ENCODE measurements at regions not wholly inside any gene's neighbourhood (a gene's known extent, or its start where the extent isn't known, plus 50 kb on each side); places are given as distances from the start of the nearest gene placed in this dataset.

DNA sequence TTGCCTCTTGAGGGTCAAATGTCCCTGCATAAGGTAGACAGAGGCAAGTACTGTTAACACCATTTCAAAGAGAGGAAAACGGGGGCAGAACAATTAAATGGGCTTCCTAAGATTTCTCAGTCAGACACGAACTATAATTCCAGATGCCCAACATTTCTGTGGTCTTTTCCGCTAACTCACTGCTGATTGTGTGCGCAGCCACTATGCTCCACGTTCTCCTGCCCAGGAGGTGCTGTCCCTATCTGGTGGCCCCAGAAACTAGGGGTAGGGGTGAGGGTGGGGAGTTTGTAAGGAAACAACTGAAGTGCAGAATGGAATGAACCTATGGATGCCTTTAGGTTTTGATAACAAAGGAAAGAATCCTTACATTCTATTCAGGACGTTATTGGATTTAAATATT is 86.1 kb upstream of the BACH2 start:
- TF ChIP-seq, protein P1, sequence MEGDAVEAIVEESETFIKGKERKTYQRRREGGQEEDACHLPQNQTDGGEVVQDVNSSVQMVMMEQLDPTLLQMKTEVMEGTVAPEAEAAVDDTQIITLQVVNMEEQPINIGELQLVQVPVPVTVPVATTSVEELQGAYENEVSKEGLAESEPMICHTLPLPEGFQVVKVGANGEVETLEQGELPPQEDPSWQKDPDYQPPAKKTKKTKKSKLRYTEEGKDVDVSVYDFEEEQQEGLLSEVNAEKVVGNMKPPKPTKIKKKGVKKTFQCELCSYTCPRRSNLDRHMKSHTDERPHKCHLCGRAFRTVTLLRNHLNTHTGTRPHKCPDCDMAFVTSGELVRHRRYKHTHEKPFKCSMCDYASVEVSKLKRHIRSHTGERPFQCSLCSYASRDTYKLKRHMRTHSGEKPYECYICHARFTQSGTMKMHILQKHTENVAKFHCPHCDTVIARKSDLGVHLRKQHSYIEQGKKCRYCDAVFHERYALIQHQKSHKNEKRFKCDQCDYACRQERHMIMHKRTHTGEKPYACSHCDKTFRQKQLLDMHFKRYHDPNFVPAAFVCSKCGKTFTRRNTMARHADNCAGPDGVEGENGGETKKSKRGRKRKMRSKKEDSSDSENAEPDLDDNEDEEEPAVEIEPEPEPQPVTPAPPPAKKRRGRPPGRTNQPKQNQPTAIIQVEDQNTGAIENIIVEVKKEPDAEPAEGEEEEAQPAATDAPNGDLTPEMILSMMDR (IDR thresholded peaks at IDR 0.05), result no peak
- no peak for TF ChIP-seq POLR2A (IDR thresholded peaks at IDR 0.05)
